RWPE2 (cell line): ENCODE measurements at regions not wholly inside any gene's neighbourhood (a gene's known extent, or its start where the extent isn't known, plus 50 kb on each side); places are given as distances from the start of the nearest gene placed in this dataset.

Experiments
- ATAC-seq: fragments of 200-7000 bp; cut with Tn5 transposase; 3 replicates; pipeline ENCODE4 v1.9.1; 2021; ENCODE audit warnings: low read depth
- DNase-seq: peaks from one replicate; pipeline ENCODE4 v3.0.0-alpha.2; 2020; ENCODE audit warnings: low spot score
- H3K27ac ChIP-seq: fragments of 450-650 bp; 2 replicates; pipeline ENCODE4 v1.5.1; 2017; ENCODE audit warnings: mild to moderate bottlenecking; ENCODE audit not compliant: poor library complexity, severe bottlenecking
- H3K27me3 ChIP-seq: fragments of 250-450 bp; sonication (Bioruptor Pico); 2 replicates; pipeline ENCODE4 v1.5.1; 2021; ENCODE audit warnings: mild to moderate bottlenecking, moderate library complexity; ENCODE audit not compliant: insufficient read depth, poor library complexity, severe bottlenecking
- H3K36me3 ChIP-seq: fragments of 250-450 bp; sonication (Bioruptor Pico); 2 replicates; pipeline ENCODE4 v1.5.1; 2020; ENCODE audit warnings: low read depth, mild to moderate bottlenecking, moderate library complexity
- H3K4me1 ChIP-seq: fragments of 250-450 bp; sonication (Bioruptor Pico); 2 replicates; pipeline ENCODE4 v1.5.1; 2021; ENCODE audit warnings: mild to moderate bottlenecking, moderate library complexity; ENCODE audit not compliant: insufficient read depth, poor library complexity, severe bottlenecking
- H3K4me3 ChIP-seq: fragments of 250-450 bp; sonication (Bioruptor Pico); 2 replicates; pipeline ENCODE4 v1.5.1; 2021; ENCODE audit warnings: mild to moderate bottlenecking, moderate library complexity; ENCODE audit not compliant: severe bottlenecking
- H3K9me3 ChIP-seq: fragments of 250-450 bp; sonication (Bioruptor Pico); 2 replicates; pipeline ENCODE4 v1.5.1; 2021; ENCODE audit warnings: mild to moderate bottlenecking, moderate library complexity; ENCODE audit not compliant: severe bottlenecking
- CTCF ChIP-seq: fragments of 450-650 bp; IDR thresholded peaks from one replicate; pipeline ENCODE4 v1.5.1; 2017; ENCODE audit warnings: mild to moderate bottlenecking, moderate library complexity; ENCODE audit not compliant: poor library complexity, severe bottlenecking

- Histone ChIP-seq H3K4me1 (peaks cover 2% of the 10 kb centered on the region), H3K4me3 (no peak overlapping the region), H3K9me3 (no peaks in the 10 kb centered on the region), H3K27me3 (no peaks in the 10 kb centered on the region), H3K36me3 (no peaks in the 10 kb centered on the region), H3K27ac (no peak overlapping the region)
- ATAC-seq (no peak), DNase-seq (no peak)
- no peak for TF ChIP-seq CTCF
These were observed 84.9 kb upstream of the SPATA12 start for GRCh38 chr3:56975567-56975966.

GRCh38 chr3:56974247-56974930 lies 86.1 kb upstream of the SPATA12 start:
- ATAC-seq = no peak
- no peak for TF ChIP-seq CTCF
- no peaks in the 10 kb centered on the region for H3K36me3 ChIP-seq
- H3K9me3 ChIP-seq = no peaks in the 10 kb centered on the region
- H3K27me3 ChIP-seq = no peaks in the 10 kb centered on the region
- DNase-seq = no peak
- H3K4me3 ChIP-seq = no peak overlapping the region
- H3K4me1 ChIP-seq = no peaks in the 10 kb centered on the region
- no peak overlapping the region for H3K27ac ChIP-seq

- Histone ChIP-seq H3K27ac (no peak overlapping the region), H3K9me3 (no peaks in the 10 kb centered on the region), H3K4me1 (no peaks in the 10 kb centered on the region), H3K27me3 (no peaks in the 10 kb centered on the region), H3K4me3 (no peak overlapping the region), H3K36me3 (no peaks in the 10 kb centered on the region)
- DNase-seq (no peak), ATAC-seq (no peak)
- TF ChIP-seq CTCF = no peak
These were observed 88.6 kb upstream of the SPATA12 start for GRCh38 chr3:56971816-56972215.

GRCh38 chr3:56971261-56971660 lies 89.2 kb upstream of the SPATA12 start:
- H3K36me3 ChIP-seq = no peaks in the 10 kb centered on the region
- no peak for DNase-seq
- no peak for ATAC-seq
- H3K4me1 ChIP-seq = no peaks in the 10 kb centered on the region
- H3K27me3 ChIP-seq = no peaks in the 10 kb centered on the region
- TF ChIP-seq CTCF = no peak
- no peak overlapping the region for H3K27ac ChIP-seq
- H3K4me3 ChIP-seq = no peak overlapping the region
- H3K9me3 ChIP-seq = no peaks in the 10 kb centered on the region

GRCh38 chr3:56970461-56970879 lies 90.0 kb upstream of the SPATA12 start:
- DNase-seq (no peak), ATAC-seq (no peak)
- Histone ChIP-seq H3K27me3 (no peaks in the 10 kb centered on the region), H3K27ac (no peak overlapping the region), H3K9me3 (no peaks in the 10 kb centered on the region), H3K4me1 (no peaks in the 10 kb centered on the region), H3K4me3 (no peak overlapping the region), H3K36me3 (no peaks in the 10 kb centered on the region)
- TF ChIP-seq CTCF = no peak
